Retinal pigment epithelial cell (primary cell): ENCODE measurements at regions not wholly inside any gene's neighbourhood (a gene's known extent, or its start where the extent isn't known, plus 50 kb on each side); places are given as distances from the start of the nearest gene placed in this dataset.
"Not testable (repeated sequence)": the region's sequence is repeated elsewhere in the genome, so short reads cannot be mapped to it uniquely, and the experiment has no call there.

Source experiments
- DNase-seq: peaks from one replicate; pipeline ENCODE4 v3.0.0-alpha.2; 2010; ENCODE audit warnings: low read depth
- H3K4me3 ChIP-seq: 2 replicates; pipeline ENCODE4 v1.5.1; 2011; ENCODE audit warnings: mild to moderate bottlenecking, low read length, control low read depth, moderate library complexity
- TF ChIP-seq, protein P1 (sequence below): conservative IDR thresholded peaks from 2 replicates; pipeline ENCODE4 v1.5.1; 2011; ENCODE audit warnings: low read depth, low read length, control low read depth, inconsistent platforms

GRCh38 chr22:22820076-22820475, 67.5 kb upstream of the IGLL5 start:
- H3K4me3 ChIP-seq, result no peak overlapping the region
- TF ChIP-seq, protein P1, sequence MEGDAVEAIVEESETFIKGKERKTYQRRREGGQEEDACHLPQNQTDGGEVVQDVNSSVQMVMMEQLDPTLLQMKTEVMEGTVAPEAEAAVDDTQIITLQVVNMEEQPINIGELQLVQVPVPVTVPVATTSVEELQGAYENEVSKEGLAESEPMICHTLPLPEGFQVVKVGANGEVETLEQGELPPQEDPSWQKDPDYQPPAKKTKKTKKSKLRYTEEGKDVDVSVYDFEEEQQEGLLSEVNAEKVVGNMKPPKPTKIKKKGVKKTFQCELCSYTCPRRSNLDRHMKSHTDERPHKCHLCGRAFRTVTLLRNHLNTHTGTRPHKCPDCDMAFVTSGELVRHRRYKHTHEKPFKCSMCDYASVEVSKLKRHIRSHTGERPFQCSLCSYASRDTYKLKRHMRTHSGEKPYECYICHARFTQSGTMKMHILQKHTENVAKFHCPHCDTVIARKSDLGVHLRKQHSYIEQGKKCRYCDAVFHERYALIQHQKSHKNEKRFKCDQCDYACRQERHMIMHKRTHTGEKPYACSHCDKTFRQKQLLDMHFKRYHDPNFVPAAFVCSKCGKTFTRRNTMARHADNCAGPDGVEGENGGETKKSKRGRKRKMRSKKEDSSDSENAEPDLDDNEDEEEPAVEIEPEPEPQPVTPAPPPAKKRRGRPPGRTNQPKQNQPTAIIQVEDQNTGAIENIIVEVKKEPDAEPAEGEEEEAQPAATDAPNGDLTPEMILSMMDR, result no peak
- DNase-seq, result no peak

- no peak overlapping the region for H3K4me3 ChIP-seq
- TF ChIP-seq, protein P1, result no peak
- DNase-seq, result no peak
These were observed 67.0 kb upstream of the IGLL5 start for GRCh38 chr22:22820626-22821025.

GRCh38 chr22:22821340-22821739, 66.3 kb upstream of the IGLL5 start:
- no peak for DNase-seq
- no peak overlapping the region for H3K4me3 ChIP-seq
- TF ChIP-seq, protein P1, result no peak

- H3K4me3 ChIP-seq, result no peak overlapping the region
- TF ChIP-seq, protein P1, result no peak
- no peak for DNase-seq
These were observed 65.5 kb upstream of the IGLL5 start for GRCh38 chr22:22822106-22822505.

DNA sequence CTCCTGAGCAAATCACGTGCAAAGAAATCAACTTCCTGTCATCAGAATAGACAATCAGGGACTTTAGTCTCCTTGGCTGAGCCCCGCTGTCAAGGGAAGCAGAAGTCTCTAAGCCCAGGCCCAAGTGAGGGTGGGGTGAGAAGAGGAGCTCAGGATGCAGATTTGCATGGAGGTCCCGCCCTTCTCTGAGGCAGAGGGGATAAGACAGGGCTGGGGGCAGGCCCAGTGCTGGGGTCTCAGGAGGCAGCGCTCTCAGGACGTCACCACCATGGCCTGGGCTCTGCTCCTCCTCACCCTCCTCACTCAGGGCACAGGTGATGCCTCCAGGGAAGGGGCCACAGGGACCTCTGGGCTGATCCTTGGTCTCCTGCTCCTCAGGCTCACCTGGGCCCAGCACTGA, 65.1 kb upstream of the IGLL5 start:
- DNase-seq, H3K4me3 ChIP-seq: not testable (repeated sequence)

GRCh38 chr22:22823131-22823810, 64.3 kb upstream of the IGLL5 start:
- TF ChIP-seq, protein P1, result no peak
- no peak overlapping the region for H3K4me3 ChIP-seq
- DNase-seq, result no peak

DNA sequence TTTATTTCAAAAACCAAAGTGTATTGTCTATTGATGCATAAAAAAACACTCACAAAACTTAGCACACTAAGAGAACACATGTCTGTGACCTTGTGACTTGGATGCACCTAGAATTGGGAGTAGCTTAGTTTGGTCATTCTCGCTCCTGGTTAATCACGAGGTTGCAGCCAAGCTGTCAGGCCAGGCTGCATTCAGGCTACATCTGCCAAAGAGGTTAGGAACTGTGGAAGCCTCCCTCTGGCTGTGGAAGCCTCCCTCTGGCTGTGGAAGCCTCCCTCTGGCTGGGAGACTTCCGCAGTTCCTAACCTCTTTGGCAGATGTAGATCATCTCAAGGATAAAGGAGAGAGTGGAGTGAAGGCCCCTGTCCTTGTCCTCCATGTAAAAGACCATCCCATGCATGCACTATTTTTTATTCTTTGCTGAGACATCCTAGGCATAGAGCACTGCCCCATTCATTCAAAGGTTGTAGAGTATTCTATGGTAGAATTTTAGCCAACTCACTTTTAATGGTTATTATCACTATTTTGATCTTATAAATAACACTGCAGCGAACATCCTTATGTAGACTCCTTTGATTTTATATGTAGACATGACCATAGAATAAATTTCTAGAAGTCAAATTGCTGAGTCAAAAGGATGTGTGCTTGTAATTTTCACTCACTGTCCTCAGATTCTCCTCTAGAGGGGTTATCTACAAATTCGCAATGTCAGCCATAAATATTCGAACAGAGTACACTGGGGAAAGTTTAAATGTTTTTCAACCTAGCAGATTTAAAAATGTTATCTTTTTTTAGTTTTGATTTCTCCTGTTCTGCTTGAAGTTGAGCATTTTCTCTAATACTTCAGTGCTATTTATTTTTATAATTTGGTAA, 63.0 kb upstream of the IGLL5 start:
- TF ChIP-seq, protein P1, result no peak
- no peak for DNase-seq
- no peak overlapping the region for H3K4me3 ChIP-seq
